HS-27A (cell line): ENCODE measurements at regions not wholly inside any gene's neighbourhood (a gene's known extent, or its start where the extent isn't known, plus 50 kb on each side); places are given as distances from the start of the nearest gene placed in this dataset.
A peak's percentile ranks its signal among the peaks of the same experiment; 100 is the strongest.

Source experiments
- DNase-seq: peaks from one replicate; pipeline ENCODE4 v3.0.0-alpha.2; 2012; ENCODE audit warnings: low read depth, missing footprints

DNA sequence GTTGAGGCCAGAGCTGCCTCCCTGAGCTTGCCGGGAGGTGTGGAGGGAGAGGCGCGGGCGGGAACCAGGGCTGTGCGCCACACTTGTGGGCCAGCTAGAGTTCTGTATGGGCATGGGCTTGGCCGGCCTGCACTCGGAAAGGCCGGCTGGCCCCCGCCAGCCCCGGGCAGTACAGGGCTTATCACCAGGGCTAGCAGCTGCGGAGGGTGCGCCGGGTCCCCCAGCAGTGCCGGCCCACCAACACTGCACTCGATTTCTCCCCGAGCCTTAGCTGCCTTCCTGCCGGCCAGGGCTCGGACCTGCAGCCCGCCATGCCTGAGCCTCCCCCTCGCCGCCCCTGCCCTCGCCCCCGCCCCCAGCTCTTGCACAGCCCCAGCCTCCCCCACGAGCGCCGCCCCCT is 472.7 kb downstream of the TFAP2A start:
- no peak for DNase-seq

DNA sequence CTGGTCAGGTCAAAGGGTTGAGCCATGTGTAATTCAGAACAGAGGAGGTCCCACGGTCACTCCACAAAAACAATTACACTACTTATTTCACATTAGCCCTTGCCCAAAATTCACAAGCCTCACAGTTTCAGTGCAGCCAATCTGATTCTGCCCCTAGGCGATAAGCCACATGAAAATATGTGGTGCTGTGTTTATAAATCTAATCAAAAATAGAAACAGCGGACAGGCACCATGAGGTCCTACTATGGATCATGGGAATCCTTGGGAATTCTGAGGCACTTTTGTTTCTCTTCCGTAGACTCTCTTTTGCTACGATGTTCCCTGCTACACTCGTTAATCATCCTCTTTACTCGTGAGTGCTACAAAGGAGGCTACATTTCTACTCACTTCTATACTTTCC is 476.1 kb downstream of the TFAP2A start:
- DNase-seq: no peak

DNA sequence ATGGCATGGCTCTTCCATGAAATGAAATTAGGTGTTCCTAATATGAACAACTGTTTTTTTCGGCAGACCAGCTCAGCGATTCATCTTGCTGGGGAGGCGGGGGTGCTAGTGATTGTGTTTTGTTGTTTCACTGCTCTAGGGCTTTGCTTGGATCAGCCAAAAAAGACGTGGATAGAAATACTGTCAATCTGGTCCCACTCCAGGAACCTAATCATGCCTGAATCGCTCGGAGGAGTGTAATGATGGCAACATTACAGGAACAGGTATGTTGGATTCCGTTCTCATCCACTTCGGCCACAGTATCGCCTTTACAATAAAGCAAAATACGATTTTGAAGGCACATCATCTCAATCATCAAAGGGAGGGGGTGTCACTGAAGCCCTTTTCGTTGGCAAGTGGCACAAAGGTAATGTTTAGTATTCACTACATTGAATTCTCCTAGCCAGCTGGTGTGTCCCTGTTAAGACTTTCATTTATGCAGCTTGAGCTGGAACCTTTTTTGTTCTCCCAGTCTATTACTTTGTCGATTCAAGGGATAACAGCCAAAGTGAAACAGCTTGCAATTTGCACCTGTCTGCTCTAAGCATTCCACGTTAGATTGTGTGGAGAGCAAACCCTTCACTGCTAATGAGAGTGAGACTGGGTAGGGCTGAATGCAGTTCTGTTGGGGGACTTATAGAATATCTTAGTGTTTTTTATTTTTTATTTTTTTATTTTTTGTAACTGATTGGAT is 477.7 kb downstream of the TFAP2A start:
- DNase-seq: no peak

DNA sequence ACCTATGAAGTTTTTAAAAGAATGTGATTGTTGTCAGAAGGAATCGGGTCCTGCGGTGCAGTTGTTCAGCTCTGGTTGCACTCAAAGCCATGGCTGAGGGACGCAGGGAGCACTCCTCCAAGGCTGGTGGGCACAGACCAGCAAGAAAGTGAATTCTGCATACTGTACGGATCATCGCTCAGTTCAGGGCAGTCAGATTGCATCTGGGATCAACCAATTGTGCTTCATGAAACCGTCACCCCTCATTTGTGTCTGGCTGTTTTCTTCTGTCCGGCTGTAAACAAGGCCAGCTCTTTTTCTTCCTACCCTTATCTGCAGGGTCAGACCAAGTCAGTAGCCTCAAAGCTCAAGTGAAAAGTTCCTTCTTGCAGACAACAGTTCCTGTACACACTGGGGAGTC is 478.3 kb downstream of the TFAP2A start:
- DNase-seq: no peak

DNA sequence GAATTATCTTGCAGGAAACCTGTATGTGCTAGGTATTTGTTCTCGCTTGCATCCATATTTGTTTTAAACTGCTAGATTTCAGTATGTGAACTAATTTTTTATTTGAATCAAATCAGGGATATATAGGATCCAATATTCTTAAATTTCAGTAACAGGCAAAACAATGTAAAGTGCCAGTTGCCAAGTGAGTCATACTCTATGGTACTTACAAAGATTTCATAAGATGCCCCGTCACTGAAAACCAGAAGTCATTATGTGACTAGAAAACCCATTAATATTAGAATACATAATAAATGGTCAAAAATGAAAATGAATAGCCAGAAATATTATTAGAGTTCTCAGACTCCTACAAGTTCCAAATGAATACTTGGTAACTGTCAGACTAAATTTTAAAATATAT is 481.2 kb downstream of the TFAP2A start:
- DNase-seq: no peak

DNA sequence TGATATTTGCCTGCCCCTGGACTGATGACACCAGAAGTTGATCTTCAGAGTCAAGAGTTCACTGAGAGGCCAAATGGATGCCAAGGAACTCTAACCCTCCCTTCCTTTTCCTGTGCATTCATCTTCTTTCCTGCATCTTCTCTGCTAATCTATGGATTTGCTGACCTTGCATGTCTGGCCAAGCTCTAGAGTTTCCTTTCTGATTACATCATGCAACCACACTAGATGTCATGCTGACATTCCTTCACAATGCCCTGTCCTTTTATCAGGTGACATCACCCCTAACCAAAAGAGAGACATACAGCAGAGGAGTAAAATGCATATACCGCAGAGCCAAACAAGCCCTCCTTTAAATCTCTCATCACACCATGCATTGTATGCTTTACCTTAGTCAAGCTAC is 487.6 kb downstream of the TFAP2A start:
- DNase-seq: no peak

DNA sequence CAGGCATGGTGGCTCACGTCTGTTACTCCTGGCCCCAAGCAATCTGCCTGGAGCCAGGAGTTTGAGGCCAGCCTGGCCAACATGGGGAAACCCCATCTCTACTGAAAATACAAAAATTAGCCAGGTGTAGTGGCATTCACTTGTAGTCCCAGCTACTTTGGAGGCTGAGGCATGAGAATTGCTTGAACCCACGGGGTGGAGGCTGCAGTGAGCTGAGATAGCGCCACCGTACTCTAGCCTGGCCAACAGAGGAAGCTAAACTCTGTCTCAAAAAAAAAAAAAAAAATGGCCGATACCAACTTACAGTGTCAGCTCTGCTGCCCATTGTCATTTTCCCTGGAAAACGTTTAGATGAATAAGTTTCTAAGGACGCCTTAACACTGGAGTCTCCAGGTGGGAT is 489.9 kb downstream of the TFAP2A start:
- no peak for DNase-seq

DNA sequence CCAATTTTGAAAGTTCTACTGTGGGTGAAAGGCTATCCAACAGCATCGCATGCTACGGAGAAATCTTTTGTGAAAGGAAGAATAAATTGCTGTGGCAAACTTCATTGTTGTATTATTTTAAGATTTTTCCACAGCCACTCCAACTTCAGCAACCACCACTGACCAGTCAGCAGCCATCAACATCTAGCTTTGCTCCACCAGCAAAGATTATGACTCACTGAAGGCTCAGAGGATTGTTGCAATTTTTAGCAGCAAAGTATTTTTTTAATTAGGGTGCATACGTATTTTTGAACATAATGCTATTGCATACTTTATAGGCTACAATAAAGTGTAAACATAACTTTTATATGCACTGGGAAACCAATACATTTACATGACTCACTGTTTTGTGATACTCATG is 493.5 kb downstream of the TFAP2A start:
- DNase-seq: no peak

DNA sequence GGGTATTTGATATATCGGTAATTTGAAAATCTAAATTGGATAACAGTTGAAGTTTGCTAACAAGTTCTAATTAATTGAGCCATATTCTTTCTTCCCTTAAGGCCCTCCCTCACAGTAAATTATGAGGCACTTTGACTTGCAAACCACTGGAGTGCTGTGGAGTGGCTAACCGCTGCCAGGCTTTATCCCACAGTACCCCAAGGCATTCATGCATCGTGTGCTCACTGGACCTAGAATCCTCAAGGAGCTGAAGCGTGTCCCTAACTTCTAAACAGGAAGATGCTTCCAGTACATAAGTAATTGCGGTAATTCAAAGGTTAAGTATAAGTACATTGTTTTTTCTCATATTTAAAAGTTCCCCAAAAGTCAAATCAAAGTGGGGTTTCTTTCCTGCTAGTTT is 499.9 kb downstream of the TFAP2A start:
- no peak for DNase-seq

DNA sequence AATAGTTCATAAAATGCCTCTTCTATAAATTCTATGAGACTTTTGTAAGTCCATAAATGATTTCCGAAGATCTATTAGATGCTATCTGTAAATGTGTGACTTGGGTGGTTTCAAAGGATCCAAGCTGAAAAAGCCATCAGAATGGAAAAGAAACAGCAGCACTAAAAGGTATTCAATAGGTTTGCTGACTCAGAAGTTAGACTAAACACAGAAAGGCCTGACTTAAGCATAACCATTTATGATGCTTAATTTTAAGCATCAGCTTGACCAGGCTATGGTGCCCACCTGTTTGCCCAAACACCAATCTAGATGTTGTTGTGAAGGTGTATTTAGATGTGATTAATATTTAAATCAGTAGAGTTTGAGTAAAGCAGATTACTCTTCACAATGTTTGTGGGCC is 513.5 kb downstream of the TFAP2A start:
- DNase-seq: no peak

DNA sequence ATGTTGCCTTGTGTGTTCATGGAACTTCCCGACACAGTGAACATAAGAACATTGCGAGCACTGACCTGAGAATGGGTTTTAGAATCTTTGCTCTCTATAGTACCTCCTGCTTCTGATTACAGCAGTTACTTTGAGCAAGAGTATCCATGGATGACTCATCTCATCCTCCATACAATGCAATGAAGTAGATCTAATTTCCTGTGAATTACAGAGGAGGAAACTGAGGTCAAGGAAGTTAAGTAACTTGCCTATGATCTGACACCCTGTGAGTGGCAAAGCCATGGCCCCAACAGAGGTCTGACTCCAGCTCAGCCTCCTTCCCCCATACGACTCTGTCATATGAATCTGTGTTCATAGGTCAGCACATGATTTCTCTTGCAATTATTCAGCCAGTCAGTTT is 518.1 kb downstream of the TFAP2A start:
- no peak for DNase-seq

DNA sequence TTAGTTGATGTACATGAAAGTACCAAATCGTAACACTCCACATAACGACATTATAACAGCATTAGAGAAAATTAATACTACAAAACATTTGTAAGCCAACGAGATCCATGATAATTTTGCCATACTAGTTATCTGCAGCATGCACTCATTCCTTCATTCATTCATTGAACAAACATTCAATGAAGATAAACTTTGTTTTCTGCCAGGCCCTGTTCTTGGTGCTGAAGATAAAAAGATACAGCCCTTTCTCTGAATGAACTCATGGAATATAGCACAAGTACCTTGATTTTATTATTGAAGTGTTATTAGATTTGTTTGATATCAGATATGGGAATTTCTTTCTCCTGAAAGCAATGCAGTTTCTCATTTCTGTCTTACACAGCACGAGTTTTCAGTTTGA is 524.0 kb downstream of the TFAP2A start:
- no peak for DNase-seq

DNA sequence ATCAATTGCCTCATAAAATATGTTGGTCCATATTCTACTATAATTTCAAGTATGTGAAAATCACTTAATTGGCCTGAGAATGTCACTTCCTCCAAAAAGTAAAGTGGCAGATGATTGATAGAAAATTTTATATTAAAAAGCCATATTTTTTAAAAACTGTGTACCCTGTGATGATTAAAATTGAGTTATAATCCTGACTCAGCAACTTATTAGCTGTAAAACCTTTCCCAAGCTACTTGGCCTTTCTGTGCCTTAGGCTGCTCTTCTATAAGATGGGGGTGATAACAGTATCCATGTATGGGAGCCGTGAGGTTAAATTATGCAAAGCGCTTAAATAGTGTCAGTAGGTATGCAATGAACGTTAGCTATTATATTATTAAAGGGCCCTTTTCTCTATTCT is 524.4 kb downstream of the TFAP2A start:
- DNase-seq: no peak

DNA sequence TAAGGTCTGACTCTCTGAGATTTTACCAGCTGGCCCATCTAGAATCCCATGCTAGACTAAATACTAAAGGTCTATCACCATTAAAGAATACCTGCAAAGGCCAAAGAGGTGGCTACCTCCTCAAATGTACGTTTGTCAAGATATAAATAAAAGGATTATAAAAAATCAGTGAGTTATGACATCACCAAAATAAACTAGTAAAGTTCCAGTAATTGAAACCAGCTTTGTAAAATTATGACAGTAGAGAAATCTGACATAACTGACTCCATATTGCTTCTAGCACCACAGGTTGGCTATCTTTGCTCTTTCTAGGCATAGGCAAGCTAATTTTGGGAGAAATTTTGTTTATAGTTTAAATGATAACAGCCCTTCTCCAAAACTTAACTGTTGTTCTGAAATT is 536.3 kb downstream of the TFAP2A start:
- DNase-seq: no peak

DNA sequence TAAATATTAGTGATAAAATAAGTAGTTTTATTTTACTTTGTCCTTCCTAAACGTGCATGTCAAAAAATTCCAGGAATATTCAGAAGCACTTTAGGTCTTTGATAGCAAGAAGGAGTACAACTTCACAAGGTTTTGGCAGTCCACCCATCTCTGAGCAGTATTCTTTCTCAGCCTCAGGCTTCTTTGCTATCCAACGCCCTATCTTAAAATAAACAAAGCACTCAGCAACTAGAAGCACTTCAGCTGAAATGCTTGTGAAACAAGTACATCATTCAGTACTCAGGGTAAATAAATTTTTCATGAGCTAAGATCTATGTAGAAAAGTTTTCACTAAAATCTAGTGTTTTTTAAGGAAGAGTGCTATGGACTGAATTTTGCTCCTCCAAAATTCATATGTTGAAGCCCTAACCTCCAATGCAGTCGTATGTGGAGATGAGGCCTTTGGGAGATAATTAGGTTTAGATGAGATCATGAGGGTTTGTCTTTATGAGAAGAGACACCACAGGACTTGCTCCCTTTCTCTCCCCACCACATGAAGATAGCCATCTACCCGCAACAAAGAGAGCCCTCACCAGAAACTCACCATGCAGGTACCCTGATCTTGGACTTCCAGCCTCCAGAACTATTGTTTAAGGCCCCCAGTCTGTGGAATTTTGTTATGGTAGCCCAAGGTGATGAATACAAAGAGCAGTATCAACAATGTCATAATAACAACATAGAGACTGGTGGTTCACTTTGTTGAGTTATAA is 539.1 kb downstream of the TFAP2A start:
- no peak for DNase-seq

DNA sequence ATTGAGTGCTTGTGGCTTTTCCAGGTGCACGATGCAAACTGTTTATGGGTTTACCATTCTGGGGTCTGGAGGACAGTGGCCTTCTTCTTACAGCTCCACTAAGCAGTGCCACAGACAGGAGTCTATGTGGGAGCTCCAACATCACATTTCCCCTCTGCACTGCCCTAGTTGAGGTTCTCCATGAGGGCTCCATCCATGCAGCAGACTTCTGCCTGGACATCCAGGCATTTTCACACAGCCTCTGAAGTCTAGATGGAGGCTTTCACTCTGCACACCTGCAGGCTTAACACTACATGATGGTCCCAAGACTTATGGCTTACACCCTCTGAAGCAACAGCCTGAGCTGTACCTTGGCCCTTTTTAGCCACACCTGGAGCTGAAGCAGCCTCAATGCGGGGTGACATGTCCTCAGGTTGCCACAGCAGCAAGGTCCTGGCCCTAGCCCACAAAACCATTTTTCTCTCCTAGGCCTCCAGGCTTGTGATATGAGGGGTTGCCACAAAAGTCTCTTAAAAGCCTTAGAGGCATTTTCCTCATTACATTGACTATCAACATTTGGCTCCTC is 552.2 kb downstream of the TFAP2A start:
- no peak for DNase-seq

DNA sequence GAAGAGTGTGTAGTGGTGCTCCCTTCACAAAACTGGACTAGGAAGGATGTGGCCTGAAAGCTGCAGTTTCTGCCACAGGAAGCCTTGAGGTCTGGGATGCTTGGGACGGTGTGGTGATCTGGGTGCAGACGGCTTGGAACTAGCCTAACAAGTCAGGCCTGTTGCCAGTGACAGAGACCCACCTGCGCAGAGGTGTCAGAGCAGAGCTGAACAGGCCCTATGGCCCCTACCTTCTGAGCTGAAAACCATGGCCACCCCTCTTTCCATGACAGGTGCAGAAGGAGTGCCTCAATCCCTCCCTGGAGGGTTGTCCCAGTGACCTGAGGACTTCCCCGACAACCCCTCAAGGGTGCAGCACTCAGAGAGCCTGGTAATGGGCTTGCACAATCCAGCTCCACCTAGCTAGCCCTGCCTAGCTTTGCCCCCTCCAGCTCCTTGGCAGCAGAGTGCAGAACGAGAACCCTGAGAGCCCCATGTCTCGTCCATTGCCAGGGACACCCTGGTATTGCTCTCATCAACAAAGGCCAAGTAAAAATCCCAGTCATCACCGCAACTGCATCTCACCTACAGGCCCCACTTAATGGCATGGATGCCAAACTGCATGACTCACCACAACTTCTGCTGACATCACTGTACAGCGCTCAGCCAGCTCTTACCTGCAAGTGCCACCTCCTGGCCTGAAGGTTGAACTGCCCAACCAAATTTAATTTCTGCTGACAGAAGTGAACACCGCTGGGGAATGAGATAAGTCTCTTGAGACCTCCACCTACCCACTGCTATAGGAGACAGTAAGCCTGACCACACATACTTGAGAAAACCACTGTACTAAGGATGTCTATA is 563.1 kb downstream of the TFAP2A start:
- peak; percentile 11 for DNase-seq

DNA sequence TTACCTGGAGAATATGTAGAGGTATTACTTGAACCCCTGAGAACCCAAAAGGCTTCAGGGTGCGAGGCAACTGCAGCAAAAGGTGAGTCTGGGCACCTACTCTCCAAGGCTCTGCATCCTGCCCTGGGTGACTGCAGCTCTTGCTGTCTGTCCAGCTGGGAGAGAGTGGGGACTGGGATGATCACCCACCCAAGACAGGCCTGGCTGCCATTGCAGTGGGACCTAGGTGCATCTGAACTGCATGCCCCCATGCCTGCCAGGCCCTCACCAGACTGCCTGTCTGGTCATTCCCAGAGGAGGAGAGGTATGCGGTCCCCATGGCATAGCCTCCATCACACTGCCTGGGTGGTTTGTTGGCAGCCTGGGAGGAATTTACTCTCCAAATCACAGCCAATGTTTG is 563.9 kb downstream of the TFAP2A start:
- no peak for DNase-seq

DNA sequence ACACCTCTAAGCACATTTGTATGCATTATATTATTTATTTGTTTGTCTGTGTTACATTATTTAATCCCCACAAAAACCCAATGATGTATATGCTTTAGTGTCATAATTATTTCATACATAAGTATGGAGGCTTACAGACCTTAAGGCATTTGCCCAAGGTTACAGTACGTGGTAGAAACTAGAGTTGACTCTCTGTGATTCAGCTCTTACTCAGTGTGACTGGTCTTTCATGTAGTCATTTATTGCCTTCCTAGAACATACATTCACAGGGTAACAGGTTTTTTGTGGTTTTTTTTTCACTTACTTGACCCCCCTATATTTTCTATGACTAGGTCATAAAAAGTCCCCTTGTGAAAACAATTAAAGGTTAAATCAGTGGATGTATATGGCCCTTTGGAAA is 566.8 kb downstream of the TFAP2A start:
- DNase-seq: no peak

DNA sequence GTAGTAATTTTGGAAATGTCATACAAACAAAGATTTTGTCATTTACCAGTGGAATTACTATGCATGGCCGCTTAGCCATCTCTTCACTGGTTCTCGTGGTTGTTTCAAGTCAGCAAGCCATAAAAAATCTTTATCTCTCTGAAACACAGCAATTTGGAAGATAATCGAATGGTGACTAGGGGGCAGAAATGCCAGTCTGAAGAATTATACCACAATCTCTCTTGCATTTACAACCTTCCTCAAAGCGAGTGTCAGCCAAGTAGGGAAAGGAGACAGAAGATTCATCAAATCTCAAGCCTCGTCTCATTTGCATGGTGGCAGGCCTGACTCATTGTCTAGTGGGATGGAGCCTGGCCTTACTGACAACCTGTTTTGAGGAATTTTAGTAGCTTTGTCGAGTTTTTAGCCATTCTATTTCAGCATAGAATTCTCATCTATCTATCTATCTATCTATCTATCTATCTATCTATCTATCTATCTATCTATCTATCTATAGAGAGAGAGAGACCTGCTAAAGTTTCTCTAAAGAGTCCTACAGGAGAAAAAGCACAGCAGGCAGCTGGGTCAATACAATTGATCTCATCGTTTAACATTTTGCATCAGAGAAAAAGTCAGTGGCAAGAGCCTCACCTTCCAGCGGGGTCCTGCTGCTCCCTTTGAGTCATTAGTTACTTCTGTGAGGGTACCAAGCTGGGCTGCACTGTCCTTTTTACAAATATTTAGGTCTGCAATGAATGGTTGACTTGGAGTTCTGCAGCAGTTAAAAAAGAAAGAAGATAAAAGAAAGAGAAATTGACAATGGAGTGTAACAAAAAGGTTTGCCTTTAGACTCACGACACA is 572.8 kb downstream of the TFAP2A start:
- DNase-seq: no peak

DNA sequence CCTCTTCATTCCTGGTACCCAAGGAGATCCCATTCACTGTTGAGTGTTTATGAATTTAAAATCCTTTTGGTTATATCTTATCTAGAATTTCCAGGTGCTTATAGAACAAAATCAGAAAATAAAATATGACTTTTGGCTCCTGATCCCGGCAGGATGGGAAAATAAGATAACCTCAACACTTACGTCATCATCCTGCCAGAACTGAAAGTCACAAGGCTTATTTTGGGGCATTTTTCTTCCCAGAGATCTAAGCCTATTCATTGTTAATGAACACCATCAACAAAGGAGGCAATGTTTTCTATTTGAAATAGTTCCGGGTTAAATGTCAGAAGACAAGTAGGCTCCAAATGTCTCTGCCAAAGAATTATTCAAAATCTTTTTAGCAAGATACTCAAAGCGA is 580.6 kb downstream of the TFAP2A start:
- DNase-seq: no peak

DNA sequence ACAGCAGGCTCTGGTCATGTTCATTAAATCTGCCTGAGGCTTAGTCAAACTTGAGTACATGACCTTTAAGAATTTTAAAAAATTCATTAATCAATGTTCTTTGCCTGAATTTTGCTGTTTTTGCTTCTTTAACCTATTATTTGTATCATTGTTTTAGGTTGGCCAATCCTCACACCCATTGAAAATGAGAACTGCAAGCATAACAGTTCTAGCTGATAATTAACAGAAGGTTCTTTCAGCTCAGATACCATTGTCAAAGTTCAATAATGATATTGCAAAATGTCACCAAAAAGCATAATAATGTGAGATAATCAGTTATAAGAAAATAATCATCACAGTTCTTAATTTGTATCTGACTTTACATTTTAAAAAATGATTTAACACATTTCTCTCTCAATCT is 583.1 kb downstream of the TFAP2A start:
- no peak for DNase-seq
